ENCODE measurements at regions not wholly inside any gene's neighbourhood (a gene's known extent, or its start where the extent isn't known, plus 50 kb on each side); places are given as distances from the start of the nearest gene placed in this dataset.

- no peak for TF ChIP-seq CTCF (IDR thresholded peaks at IDR 0.05; ENCODE audit: low read length)
- no peak for TF ChIP-seq EZH2 (IDR thresholded peaks at IDR 0.05; ENCODE audit: borderline replicate concordance, low read length)
Measured at GRCh38 chr17:33623841-33624240, 330.7 kb upstream of the ASIC2 start.
